Osteocyte (in vitro differentiated cells): ENCODE measurements at regions not wholly inside any gene's neighbourhood (a gene's known extent, or its start where the extent isn't known, plus 50 kb on each side); places are given as distances from the start of the nearest gene placed in this dataset.

Experiments used
- DNase-seq: peaks from one replicate; pipeline ENCODE4 v3.0.0; 2021; ENCODE audit warnings: mixed read lengths; ENCODE audit not compliant: unreplicated experiment; ENCODE audit errors: extremely low spot score
- H3K27ac Mint-ChIP-seq: one replicate; pipeline ENCODE4 v1.8.0; 2021; ENCODE audit warnings: mild to moderate bottlenecking, mixed read lengths; ENCODE audit not compliant: unreplicated experiment
- H3K27me3 Mint-ChIP-seq: one replicate; pipeline ENCODE4 v1.8.0; 2021; ENCODE audit warnings: mixed read lengths; ENCODE audit not compliant: unreplicated experiment
- H3K36me3 Mint-ChIP-seq: one replicate; pipeline ENCODE4 v1.8.0; 2021; ENCODE audit warnings: mixed read lengths; ENCODE audit not compliant: unreplicated experiment
- H3K4me1 Mint-ChIP-seq: one replicate; pipeline ENCODE4 v1.8.0; 2021; ENCODE audit warnings: mixed read lengths; ENCODE audit not compliant: unreplicated experiment
- H3K4me3 Mint-ChIP-seq: one replicate; pipeline ENCODE4 v1.8.0; 2021; ENCODE audit warnings: mild to moderate bottlenecking, moderate library complexity, mixed read lengths; ENCODE audit not compliant: unreplicated experiment
- H3K9me3 Mint-ChIP-seq: one replicate; pipeline ENCODE4 v1.8.0; 2021; ENCODE audit warnings: mixed read lengths; ENCODE audit not compliant: unreplicated experiment
- CTCF ChIP-seq: fragments of 200-600 bp; sonication (generic); IDR thresholded peaks from 2 replicates; pipeline ENCODE4 v1.5.0; 2021; ENCODE audit warnings: antibody characterized with exemption, mild to moderate bottlenecking, moderate library complexity

GRCh38 chr2:137812517-137812916, 151.8 kb upstream of the HNMT start:
- no peaks in the 10 kb centered on the region for H3K27me3 Mint-ChIP-seq
- no peaks in the 10 kb centered on the region for H3K36me3 Mint-ChIP-seq
- DNase-seq: no peak
- no peak overlapping the region for H3K27ac Mint-ChIP-seq
- no peaks in the 10 kb centered on the region for H3K4me1 Mint-ChIP-seq
- no peaks in the 10 kb centered on the region for H3K9me3 Mint-ChIP-seq
- TF ChIP-seq CTCF: no peak
- no peak overlapping the region for H3K4me3 Mint-ChIP-seq

DNA sequence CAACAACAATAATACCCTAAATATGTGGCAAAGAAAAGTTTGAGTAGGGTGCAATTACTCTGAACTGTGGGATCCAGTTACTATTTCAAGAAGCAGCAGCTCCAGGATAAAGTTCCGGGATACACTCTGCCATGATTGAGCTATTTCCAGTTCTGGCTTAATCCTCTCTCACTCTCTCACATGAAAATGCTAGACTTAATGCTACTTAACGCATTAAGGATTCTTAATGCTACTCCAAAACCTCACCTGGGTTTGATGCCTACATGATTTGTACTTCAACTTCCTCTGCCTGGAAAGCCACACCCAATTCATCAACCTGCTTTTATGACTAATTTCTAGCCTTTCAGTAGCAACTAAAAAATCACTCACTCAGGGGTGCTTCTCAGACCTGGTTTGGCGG, 151.1 kb upstream of the HNMT start:
- no peak for DNase-seq
- Mint-ChIP-seq H3K27ac (no peak overlapping the region), H3K4me1 (no peaks in the 10 kb centered on the region), H3K36me3 (no peaks in the 10 kb centered on the region), H3K9me3 (no peaks in the 10 kb centered on the region), H3K27me3 (no peaks in the 10 kb centered on the region), H3K4me3 (no peak overlapping the region)
- TF ChIP-seq CTCF: no peak

GRCh38 chr2:137817058-137817457, 147.2 kb upstream of the HNMT start:
- TF ChIP-seq CTCF: no peak
- no peak for DNase-seq
- H3K9me3 Mint-ChIP-seq: no peaks in the 10 kb centered on the region
- H3K4me3 Mint-ChIP-seq: no peak overlapping the region
- no peak overlapping the region for H3K27ac Mint-ChIP-seq
- H3K36me3 Mint-ChIP-seq: no peaks in the 10 kb centered on the region
- H3K4me1 Mint-ChIP-seq: no peaks in the 10 kb centered on the region
- no peaks in the 10 kb centered on the region for H3K27me3 Mint-ChIP-seq

- DNase-seq: no peak
- Mint-ChIP-seq H3K4me1 (no peaks in the 10 kb centered on the region), H3K9me3 (no peaks in the 10 kb centered on the region), H3K4me3 (no peak overlapping the region), H3K36me3 (no peaks in the 10 kb centered on the region), H3K27ac (no peak overlapping the region), H3K27me3 (no peaks in the 10 kb centered on the region)
- no peak for TF ChIP-seq CTCF
These were observed 141.1 kb upstream of the HNMT start for GRCh38 chr2:137823196-137823595.

DNA sequence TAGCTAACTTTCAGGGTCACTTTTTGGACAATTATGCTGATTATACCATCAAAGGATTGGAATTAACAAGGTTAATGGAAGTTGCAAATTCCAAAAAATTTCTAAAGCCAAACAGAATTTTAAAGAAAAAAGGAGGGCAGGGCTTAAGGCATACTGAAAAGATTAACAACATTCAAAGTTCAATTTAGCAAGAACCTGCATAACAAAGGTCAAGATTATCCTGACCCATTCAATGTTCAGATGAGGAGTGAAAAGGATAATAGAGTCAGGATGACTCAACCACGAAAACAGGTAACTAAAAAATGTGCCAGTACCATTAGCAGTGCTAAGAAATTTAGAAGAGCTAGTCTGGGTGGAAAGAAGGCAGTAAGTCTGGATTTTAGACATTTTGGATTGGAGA, 139.8 kb upstream of the HNMT start:
- DNase-seq: no peak
- Mint-ChIP-seq H3K36me3 (no peaks in the 10 kb centered on the region), H3K27ac (no peak overlapping the region), H3K4me1 (no peaks in the 10 kb centered on the region), H3K9me3 (no peaks in the 10 kb centered on the region), H3K27me3 (no peaks in the 10 kb centered on the region), H3K4me3 (no peak overlapping the region)
- TF ChIP-seq CTCF: no peak
